ENCODE measurements at regions not wholly inside any gene's neighbourhood (a gene's known extent, or its start where the extent isn't known, plus 50 kb on each side); places are given as distances from the start of the nearest gene placed in this dataset.

- Histone ChIP-seq H3K4me3 (ENCODE audit: low read depth in 2 of 2, low read length in 2 of 2) (no peak overlapping the region), H3K4me1 (ENCODE audit: control insufficient read depth, insufficient read depth, low read length) (no peaks in the 10 kb centered on the region), H3K36me3 (ENCODE audit: control insufficient read depth, insufficient read depth, low read length) (no peaks in the 10 kb centered on the region), H3K27me3 (ENCODE audit: control insufficient read depth, insufficient read depth, low read length) (no peaks in the 10 kb centered on the region), H3K9me3 (ENCODE audit: control insufficient read depth, insufficient read depth, low read depth, low read length) (no peaks in the 10 kb centered on the region), H3K27ac (ENCODE audit: low read length) (no peak overlapping the region)
- in situ Hi-C loops (cut with HindIII; ENCODE audit: low pct_unique_long_range_greater_than_20kb, low sequenced_read_pairs) (no loop called here), intact Hi-C loops (cut with micrococcal nuclease; ENCODE audit: unreplicated experiment) (no loop called here)
- POLR2A ChIA-PET, result no interaction called here
- CTCF ChIA-PET, result no interaction called here
- TF ChIP-seq TCF7L2 (IDR thresholded peaks at IDR 0.05; ENCODE audit: low read depth, low read length) (no peak), SIN3A (IDR thresholded peaks at IDR 0.05; ENCODE audit: borderline replicate concordance, insufficient read depth, low read depth, low read length) (no peak), POLR2AphosphoS5 (IDR thresholded peaks at IDR 0.05; ENCODE audit: low read depth, low read length) (no peak), REST (IDR thresholded peaks at IDR 0.05; ENCODE audit: insufficient read depth in 1 of 2, low read depth in 2 of 2, low read length in 1 of 2) (no peak), CTCF (IDR thresholded peaks at IDR 0.05) (no peak)
- ATAC-seq (no peak), DNase-seq (ENCODE audit: low read depth, low spot score) (no peak)
- no TSS peak for BruUV-seq (replicated peaks)
Measured at GRCh38 chr2:17228461-17228860, 289.8 kb downstream of the RAD51AP2 start.

- BruUV-seq (replicated peaks), result no TSS peak
- no peaks in the 10 kb centered on the region for H3K27me3 ChIP-seq (ENCODE audit: control insufficient read depth, insufficient read depth, low read length)
- ATAC-seq (no peak), DNase-seq (ENCODE audit: low read depth, low spot score) (no peak)
- no peaks in the 10 kb centered on the region for H3K4me1 ChIP-seq (ENCODE audit: control insufficient read depth, insufficient read depth, low read length)
- H3K9me3 ChIP-seq (ENCODE audit: control insufficient read depth, insufficient read depth, low read depth, low read length), result no peaks in the 10 kb centered on the region
- POLR2A ChIA-PET, result no interaction called here
- intact Hi-C loops (cut with micrococcal nuclease; ENCODE audit: unreplicated experiment) (no loop called here), in situ Hi-C loops (cut with HindIII; ENCODE audit: low pct_unique_long_range_greater_than_20kb, low sequenced_read_pairs) (no loop called here)
- no peak overlapping the region for H3K27ac ChIP-seq (ENCODE audit: low read length)
- TF ChIP-seq TCF7L2 (IDR thresholded peaks at IDR 0.05; ENCODE audit: low read depth, low read length), result no peak
- H3K36me3 ChIP-seq (ENCODE audit: control insufficient read depth, insufficient read depth, low read length), result no peaks in the 10 kb centered on the region
- H3K4me3 ChIP-seq (ENCODE audit: low read depth in 2 of 2, low read length in 2 of 2), result no peak overlapping the region
- CTCF ChIA-PET, result no interaction called here
Measured at GRCh38 chr2:17227856-17228255, 290.4 kb downstream of the RAD51AP2 start.

GRCh38 chr2:17226941-17227490 lies 291.2 kb downstream of the RAD51AP2 start:
- DNase-seq (ENCODE audit: low read depth, low spot score) (no peak), ATAC-seq (no peak)
- no peaks in the 10 kb centered on the region for H3K4me1 ChIP-seq (ENCODE audit: control insufficient read depth, insufficient read depth, low read length)
- no peaks in the 10 kb centered on the region for H3K27me3 ChIP-seq (ENCODE audit: control insufficient read depth, insufficient read depth, low read length)
- TF ChIP-seq SIN3A (IDR thresholded peaks at IDR 0.05; ENCODE audit: borderline replicate concordance, insufficient read depth, low read depth, low read length) (no peak), POLR2AphosphoS5 (IDR thresholded peaks at IDR 0.05; ENCODE audit: low read depth, low read length) (no peak), CTCF (IDR thresholded peaks at IDR 0.05) (no peak), TCF7L2 (IDR thresholded peaks at IDR 0.05; ENCODE audit: low read depth, low read length) (no peak), REST (IDR thresholded peaks at IDR 0.05; ENCODE audit: insufficient read depth in 1 of 2, low read depth in 2 of 2, low read length in 1 of 2) (no peak)
- in situ Hi-C loops (cut with HindIII; ENCODE audit: low pct_unique_long_range_greater_than_20kb, low sequenced_read_pairs) (no loop called here), intact Hi-C loops (cut with micrococcal nuclease; ENCODE audit: unreplicated experiment) (no loop called here)
- POLR2A ChIA-PET, result no interaction called here
- no peaks in the 10 kb centered on the region for H3K36me3 ChIP-seq (ENCODE audit: control insufficient read depth, insufficient read depth, low read length)
- H3K27ac ChIP-seq (ENCODE audit: low read length), result no peak overlapping the region
- H3K9me3 ChIP-seq (ENCODE audit: control insufficient read depth, insufficient read depth, low read depth, low read length), result no peaks in the 10 kb centered on the region
- CTCF ChIA-PET, result no interaction called here
- no peak overlapping the region for H3K4me3 ChIP-seq (ENCODE audit: low read depth in 2 of 2, low read length in 2 of 2)
- BruUV-seq (replicated peaks), result no TSS peak

All from Panc1 (cell line).